ENCODE measurements at regions not wholly inside any gene's neighbourhood (a gene's known extent, or its start where the extent isn't known, plus 50 kb on each side); places are given as distances from the start of the nearest gene placed in this dataset.
"Not testable (repeated sequence)": the region's sequence is repeated elsewhere in the genome, so short reads cannot be mapped to it uniquely, and the experiment has no call there.

DNA sequence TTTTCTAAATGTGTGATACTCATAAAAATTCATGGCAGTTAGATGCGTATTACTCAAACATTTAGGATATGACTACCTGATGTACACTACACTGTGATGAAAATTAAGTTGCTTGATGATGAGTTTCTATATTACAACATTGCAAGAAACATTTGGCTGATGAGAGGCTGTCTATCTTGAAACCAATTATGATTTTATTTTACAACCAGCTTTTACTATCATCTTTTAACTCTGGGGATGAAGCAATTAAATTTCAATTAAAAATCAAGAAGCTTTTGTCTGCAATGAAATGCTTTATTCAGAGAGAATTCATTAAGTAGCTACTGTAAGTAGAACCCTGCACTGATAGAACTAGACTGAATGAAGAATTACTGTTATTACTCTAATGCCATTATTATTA lies 500.4 kb downstream of the KCTD16 start:
- no peak for DNase-seq (ENCODE audit: low spot score)
- intact Hi-C loops (cut with DNase I): no loop called here

DNA sequence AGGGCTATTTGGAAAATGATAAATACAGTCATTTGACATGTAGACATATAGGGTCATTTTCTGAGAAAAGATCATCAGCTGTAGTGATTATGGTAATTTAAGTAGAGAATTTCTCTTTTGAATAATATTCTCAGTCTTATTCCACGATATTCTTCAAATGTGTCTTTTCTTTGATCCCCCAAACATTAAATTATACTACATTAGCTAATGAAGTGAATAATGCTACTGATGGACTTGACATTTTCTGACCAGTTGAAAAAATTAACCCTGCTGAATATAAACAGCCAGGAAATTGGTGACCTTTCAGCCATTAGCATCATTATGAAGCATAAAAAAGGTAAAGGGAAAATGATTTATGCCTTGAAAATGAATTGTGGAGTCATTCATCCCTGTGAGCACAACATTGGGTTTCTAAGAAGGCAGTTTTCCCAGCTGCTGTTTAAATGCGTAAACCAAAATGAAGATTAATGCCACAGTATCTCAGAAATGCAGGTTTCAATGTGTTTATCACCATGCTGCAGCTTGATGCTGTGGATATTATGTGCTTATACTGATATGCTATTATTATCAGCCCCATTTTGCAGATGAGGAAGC lies 489.1 kb downstream of the KCTD16 start:
- no peak for DNase-seq (ENCODE audit: low spot score)
- intact Hi-C loops (cut with DNase I): no loop called here

DNA sequence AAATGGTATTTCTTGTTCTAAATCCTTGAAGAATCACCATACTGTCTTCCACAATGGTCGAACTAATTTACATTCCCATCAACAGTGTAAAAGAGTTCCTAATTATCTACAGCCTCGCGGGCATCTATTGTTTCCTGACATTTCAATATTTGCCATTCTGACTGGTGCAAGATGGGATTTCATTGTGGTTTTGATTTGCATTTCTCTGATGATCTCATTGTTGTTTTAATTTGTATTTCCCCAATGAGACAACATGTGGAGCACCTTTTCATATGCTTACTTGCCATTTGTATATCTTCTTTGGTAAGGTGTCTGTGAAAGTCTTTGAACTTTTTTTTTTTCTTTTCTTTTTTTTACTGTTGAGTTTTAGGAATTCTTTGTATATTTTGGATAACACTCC lies 473.6 kb downstream of the KCTD16 start:
- intact Hi-C loops (cut with DNase I): no loop called here
- DNase-seq (ENCODE audit: low spot score): no peak

DNA sequence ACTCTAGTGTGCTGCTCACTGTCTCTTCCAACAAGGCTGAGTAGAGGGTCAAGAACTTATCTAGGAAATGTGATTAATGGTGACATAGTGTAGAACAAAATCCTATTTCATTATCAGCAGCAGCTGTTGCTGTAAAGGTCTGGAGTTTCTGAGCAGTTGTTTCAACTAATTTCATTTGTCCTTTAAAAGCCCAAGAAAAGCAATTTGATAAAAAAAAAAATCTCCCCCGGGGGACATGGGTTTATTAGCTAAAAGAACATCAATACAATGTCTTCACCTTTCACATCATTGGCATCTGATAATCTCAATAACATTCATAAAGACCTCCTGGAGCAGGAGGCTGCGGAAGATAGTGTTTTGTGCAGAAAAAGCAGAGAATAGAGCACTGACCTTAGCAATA lies 468.1 kb downstream of the KCTD16 start:
- DNase-seq (ENCODE audit: low spot score): no peak
- intact Hi-C loops (cut with DNase I): no loop called here

DNA sequence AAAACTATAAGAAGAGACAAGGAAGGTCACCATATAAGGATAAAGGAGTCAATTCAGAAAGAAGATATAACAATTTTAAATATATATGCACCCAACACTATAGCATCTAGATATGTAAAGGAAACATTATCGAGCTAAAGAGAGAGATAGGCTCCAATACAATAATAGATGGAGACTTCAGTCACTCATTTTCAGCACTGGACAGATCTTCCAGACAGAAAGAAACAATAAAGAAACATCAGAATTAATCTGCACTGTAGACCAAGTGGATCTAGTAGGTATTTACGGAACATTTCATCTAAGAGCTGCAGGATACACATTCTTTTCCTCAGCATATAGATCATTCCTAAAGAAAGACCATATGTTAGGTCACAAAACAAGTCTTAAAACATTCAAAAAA lies 463.5 kb downstream of the KCTD16 start:
- DNase-seq (ENCODE audit: low spot score): no peak
- intact Hi-C loops (cut with DNase I): no loop called here

DNA sequence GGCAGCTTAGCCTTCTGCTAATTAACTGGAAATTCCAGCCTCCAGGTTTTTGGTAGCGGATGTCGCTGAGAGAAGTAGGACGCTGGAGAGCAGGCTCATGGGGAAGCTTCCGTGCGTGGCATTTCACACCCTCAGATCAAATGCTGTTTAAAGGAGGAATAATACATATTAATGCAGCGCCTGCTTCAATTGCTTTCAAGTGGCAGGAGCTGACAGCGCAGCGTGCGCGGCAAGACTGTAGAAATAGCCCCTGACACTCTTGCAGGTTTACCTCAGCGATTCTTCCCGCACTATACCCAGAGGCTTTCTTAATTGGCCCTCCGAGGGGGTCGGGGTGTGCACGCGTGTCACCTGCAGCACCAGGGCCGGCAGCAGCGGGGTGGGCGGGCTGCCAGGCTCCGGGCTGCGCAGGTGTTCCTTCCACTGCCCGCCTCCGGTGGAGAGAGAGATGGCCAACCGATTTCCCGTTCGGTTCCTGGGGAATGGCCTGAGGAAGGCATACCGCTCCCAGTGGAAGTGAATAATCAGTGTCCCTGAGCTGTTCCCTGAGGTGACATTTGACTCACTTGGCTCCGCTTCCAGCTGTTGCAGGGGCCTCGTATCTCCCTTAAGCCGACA lies 427.9 kb downstream of the KCTD16 start:
- intact Hi-C loops (cut with DNase I): no loop called here
- DNase-seq (ENCODE audit: low spot score): no peak

DNA sequence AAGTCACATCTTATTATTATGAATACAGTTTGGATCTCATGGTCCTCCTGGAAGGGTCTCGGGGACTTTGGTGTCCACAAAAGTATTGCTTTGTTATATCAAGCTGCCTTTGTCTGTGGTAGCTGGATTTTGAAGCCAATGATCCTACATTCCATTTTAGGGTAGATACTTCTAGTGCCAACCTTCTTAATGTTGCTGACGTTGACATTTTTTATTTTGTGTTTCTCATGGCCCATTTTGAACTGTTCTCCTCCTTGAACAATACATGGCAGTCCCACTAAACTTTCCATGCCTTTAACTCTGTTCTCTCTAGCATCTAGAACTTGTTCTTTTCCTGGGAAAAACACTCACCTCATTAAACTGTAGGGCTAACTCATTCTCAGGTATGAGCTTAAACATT lies 425.8 kb downstream of the KCTD16 start:
- intact Hi-C loops (cut with DNase I): no loop called here
- DNase-seq (ENCODE audit: low spot score): no peak

DNA sequence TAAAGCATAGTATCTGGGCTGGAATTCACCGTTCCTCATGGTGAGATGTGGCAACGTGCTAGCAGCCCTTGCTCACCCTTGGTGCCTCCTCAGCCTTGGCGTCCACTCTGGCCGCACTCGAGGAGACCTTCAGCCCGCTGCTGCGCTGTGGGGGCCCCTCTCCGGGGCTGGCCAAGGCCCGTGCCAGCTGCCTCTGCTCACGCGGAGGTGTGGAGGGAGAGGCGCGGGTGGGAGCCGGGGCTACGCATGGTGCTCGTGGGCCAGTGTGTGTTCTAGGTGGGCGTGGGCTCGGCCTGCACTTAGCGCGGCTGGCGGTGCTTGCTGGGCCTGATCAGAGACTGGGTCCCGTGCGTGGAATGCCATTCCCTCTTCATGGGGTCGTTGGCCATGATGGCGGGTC lies 424.2 kb downstream of the KCTD16 start:
- no peak for DNase-seq (ENCODE audit: low spot score)
- intact Hi-C loops (cut with DNase I): no loop called here

DNA sequence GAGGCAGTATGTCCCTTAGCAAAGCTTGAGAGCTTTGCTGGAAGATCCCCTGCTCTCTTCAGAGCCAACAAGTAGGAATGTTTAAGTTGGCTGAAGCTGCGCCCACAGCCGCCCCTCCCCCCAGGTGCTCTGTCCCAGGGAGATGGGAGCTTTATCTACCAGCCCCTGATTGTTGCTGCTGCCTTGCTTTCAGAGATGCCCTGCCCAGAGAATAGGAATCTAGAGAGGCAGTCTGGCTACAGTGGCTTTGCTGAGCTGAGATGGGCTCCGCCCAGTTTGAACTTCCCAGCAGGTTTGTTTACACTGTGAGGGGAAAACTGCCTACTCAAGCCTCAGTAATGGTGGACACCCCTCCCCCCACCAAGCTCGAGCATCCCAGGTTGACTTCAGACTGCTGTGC lies 423.6 kb downstream of the KCTD16 start:
- DNase-seq (ENCODE audit: low spot score); intact Hi-C loops (cut with DNase I): not testable (repeated sequence)

DNA sequence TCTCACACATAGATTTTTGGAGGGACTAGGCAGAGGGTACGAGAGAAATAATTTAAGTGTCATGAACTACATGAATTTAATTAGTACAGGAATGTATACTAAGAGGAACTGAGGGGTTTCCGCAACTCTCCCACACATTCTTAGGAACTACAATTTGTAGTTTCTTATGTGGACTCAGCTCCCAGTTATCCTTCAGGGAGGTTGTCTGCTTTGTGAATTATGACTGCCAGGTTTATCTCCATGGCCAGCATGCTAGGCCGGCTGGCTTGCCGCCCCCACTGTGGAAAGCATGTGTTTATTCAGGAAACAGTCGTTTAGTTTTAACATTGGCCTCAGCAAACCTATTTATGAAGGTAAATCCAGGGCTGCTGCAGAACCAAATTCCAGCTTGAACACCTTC lies 415.0 kb downstream of the KCTD16 start:
- no peak for DNase-seq (ENCODE audit: low spot score)
- intact Hi-C loops (cut with DNase I): no loop called here

DNA sequence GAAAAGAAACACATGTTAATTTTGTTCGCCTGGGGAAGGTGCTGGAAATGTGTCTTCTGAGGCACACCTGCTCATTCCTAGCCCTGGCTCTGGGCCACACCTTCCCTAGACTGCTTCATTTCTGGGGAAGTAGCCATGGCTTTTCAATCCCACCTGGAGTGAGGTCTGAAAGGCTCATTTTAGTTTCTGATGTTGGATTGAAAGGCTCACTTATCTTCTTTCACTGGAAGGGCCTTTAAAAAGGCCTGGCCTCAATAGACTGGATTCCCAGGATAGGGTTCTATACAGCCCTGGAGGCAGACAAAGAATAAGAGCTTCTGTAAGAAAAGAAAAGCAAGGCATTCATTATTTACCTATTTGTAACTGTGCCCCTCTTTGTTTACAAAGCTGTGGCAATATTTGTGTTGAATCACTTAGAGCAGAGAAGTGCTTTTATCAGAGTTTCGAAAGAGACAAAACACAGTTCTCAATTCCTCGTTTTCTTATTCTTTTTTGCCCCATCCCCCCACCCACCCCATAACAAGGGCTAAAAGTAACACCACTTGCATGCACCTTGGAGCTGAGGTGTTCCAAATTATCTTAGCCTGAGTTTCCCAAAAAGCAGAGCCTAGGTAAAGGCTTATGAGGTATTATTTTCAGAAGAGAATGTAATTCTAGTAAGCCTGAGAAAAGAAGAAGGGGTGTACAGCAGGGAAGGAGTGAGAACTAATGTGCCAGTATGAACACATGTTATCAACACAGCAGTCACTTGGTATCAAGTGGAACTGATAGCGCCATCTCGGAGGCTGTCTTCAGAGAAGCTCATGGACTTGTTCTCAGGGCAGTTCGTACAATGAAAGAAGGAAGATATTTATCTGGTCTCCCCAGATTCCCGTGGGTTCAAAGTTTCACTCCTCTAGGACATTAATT lies 413.1 kb downstream of the KCTD16 start:
- intact Hi-C loops (cut with DNase I): no loop called here
- DNase-seq (ENCODE audit: low spot score): no peak

DNA sequence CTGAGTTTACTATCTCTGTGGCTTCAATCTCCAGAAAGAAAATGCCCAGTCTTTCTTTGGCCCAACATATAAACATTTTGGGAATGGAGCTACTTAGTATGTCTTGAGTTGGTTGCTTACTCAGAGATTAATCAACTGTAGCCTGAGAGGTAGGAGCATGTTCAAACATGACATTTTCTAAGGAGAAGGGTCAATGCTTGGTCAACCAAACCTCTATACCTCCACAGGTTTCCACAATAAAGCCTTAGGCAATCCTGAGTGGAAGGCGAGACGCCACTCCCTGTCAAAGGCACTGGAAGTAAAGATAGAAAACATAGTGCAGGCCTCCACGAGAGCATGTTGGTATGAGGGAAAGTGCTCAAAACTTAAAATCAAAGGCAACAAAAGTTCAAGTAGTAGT lies 411.4 kb downstream of the KCTD16 start:
- DNase-seq (ENCODE audit: low spot score): no peak
- intact Hi-C loops (cut with DNase I): no loop called here

DNA sequence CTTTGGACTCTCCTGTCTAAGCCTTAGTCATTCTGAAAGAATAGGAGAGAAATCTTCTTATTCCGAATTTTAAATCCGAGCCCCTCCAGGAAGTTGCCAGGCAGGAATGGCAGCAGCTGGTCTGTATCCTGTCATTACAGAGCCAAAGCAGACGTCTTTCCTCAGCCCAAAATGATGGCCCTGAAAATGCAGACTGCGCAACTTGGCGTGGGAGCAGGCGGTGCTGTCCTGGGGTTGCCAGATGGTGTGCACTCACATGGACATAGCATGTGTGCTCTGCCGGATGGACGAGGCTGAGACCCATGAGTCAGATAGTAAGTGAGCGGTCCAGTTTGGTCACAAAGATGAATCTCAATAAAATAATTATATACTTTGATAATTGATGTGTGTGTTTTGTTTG lies 410.4 kb downstream of the KCTD16 start:
- intact Hi-C loops (cut with DNase I): no loop called here
- no peak for DNase-seq (ENCODE audit: low spot score)

DNA sequence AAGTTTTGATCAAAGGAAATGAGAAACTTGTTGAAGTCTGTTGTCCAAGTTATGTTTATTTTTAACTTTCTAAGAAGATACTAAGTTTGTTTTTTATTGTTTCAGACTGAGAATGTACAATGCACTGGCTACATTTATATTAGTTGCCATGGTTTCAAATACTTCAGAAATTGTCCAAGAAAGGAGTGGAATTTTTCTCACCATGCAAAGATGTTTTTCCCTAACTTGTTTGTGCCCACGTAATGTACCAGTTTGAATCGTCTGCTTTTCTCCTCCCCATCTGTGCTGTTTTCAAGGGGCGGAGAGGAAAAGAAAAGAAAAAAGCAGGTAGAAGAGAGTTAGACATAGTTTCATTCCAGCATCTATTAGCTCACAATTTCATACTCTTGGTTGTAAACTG lies 407.0 kb downstream of the KCTD16 start:
- intact Hi-C loops (cut with DNase I): no loop called here
- DNase-seq (ENCODE audit: low spot score): no peak

DNA sequence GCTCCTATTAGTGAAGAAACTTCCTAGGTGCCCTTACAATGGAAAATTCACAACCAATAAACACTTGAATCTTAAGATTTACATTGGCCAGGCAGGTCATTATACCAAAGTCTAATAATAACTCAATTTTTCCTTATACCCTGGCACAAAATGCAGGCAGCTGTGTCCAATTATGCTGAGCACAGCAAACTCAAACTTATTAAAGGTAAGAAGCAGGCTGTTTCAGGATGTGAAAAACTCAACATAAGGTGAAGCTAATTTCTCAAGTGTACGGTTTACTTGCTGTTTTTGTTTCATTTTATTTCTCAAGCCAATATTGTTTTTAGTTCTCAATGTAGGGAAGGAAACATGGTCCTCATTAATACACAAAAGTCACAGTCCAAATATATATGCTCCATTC lies 405.1 kb downstream of the KCTD16 start:
- DNase-seq (ENCODE audit: low spot score): no peak
- intact Hi-C loops (cut with DNase I): no loop called here

DNA sequence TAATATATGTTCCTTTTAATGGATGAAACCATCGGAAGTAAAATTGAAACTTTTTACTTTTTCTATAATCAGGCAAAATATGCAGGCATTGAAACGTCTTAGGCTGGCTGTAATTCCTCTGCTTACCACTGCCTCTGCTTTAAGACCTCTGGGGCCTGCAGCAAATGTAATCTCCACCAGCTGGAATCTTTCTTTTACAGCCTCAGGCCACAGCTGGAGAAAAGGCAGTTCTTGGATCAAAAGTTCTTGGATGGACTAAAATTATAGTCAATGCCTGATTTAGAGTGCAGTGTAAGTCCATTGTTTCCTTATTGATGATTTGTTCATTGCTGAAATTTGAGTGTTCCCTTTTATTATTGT lies 396.7 kb downstream of the KCTD16 start:
- no peak for DNase-seq (ENCODE audit: low spot score)
- intact Hi-C loops (cut with DNase I): no loop called here

DNA sequence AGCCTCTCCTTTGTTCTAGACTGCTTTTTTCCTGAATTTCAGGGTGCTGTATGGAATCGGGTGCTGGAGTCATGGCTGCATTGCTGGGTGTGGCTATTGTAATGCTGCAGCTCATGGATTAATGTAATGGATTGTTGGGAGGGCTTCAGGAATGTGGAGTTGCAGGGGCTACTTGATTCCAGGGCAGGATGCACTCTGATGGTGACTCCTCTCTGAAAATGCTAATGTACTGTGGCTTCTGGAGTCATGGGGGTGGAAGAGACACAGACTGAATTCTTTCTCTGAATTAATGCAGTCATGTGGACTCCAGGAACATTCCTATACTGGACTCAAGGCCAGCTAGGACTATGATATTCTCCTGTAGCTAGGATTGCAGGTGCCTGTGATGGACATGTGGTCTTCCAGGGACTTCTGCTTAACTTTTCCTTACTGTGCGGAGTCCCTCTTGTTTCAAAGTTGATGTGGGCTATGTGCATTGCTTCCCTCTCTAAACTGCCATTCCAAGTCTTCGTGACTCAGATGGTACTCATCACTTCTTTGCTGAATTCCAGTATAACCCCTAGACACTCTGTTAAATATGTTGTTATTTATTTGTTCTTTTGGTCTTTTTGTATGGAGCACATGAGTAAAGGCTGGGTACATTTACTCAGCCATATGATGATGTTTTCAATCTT lies 396.2 kb downstream of the KCTD16 start:
- DNase-seq (ENCODE audit: low spot score): no peak
- intact Hi-C loops (cut with DNase I): no loop called here

DNA sequence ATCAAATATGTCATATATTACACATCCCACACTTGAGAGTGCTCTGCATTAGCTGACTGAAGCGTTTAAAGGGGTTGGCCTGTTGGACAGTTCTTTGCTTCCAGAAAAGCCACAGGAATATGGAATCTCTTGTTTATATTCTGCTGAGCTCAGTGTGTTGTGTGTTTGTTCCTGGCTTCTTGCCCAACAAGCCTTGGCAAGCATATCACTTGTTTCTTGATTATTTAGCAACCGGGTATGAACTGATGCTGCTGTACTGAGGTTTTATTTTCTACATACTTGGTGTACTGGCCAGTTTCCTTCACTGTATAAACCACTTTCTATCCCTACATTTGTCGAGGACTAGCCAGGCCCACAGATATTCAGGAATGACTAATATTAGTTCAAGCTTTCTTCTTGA lies 378.9 kb downstream of the KCTD16 start:
- intact Hi-C loops (cut with DNase I): no loop called here
- DNase-seq (ENCODE audit: low spot score): no peak

DNA sequence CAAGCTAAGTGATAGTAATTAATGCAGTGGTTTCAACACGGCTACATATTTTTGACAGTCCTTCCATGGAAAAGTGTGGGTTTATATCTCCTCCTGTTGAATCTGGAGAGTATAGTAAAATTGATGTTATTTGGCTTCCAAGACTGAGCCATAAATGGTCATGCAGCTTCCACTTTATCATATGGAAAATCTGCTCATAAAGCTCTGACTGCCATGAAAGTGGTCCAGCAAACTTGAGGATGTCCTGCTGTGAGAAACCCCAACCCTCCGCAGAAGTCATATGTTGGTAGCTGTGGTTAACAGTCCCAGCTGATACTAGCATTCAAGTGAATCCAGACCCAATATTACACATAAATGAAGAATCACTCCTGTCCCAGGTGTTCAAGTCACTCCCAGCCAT lies 378.3 kb downstream of the KCTD16 start:
- intact Hi-C loops (cut with DNase I): no loop called here
- no peak for DNase-seq (ENCODE audit: low spot score)

DNA sequence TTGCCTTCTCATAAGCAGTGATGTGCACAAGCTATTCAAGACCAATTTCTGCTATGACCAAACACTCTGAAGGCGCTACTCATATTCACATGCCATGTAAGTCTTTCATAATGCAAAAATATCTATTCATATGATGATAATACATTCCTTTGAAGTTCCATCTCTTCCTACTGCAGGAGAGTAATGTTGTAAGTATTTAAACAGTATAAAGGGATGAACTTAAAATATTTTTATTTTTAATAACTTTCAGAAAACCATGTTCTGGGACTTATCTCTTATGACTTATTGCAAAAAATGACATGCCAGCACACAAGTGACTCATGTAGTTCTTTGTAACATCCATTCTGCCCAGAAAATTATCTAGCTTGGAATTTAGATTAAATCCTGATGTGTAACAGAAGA lies 376.4 kb downstream of the KCTD16 start:
- DNase-seq (ENCODE audit: low spot score): no peak
- intact Hi-C loops (cut with DNase I): no loop called here

DNA sequence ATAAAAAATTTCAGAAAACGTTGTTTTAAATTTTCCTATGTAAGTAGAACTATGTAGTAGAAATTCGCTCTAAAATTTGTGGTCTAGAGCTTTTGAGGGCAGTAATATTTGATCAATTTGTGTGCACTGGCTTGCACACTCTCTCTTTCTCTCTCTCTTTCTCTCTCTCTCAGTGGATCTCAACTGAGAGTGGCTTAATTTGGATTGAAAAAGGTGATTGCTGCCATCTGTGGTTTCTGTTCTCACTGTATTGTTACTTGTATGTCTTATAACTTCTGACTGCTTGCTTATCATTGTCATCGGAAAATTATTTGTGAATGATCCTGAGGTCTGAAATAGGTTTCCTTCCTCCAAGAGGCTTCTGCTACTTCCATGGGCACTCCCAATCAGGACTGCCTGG lies 368.2 kb downstream of the KCTD16 start:
- DNase-seq (ENCODE audit: low spot score): no peak
- intact Hi-C loops (cut with DNase I): no loop called here
